Activated naive CD8-positive, alpha-beta T cell treated with anti-CD3 and anti-CD28 coated beads, Interleukin-2, amount 10 ng/mL, durations not matched to agents 7 days and 5 days (primary cell): ENCODE measurements at regions not wholly inside any gene's neighbourhood (a gene's known extent, or its start where the extent isn't known, plus 50 kb on each side); places are given as distances from the start of the nearest gene placed in this dataset.
"Not testable (repeated sequence)": the region's sequence is repeated elsewhere in the genome, so short reads cannot be mapped to it uniquely, and the experiment has no call there.

Source experiments
- ATAC-seq: fragments of 150-1000 bp; cut with Tn5 transposase; one replicate; pipeline ENCODE4 v1.10.0; 2021; ENCODE audit warnings: low read depth, moderate library complexity
- POLR2A ChIA-PET: fragments of 350-600 bp; sonication (Branson Sonifier 250); formaldehyde crosslinking; loops from one replicate; lab custom pipeline; 2021; ENCODE audit warnings: antibody characterized with exemption; lab: Charles Lee
- DNase-seq: peaks from one replicate; pipeline ENCODE4 v3.0.0; 2021
- H3K27ac Mint-ChIP-seq: one replicate; pipeline ENCODE4 v1.8.0; 2022; ENCODE audit warnings: mild to moderate bottlenecking, mixed read lengths
- H3K27me3 Mint-ChIP-seq: one replicate; pipeline ENCODE4 v1.8.0; 2022; ENCODE audit warnings: mild to moderate bottlenecking, moderate library complexity, mixed read lengths
- H3K36me3 Mint-ChIP-seq: one replicate; pipeline ENCODE4 v1.8.0; 2021; ENCODE audit warnings: mild to moderate bottlenecking, mixed read lengths
- H3K4me1 Mint-ChIP-seq: one replicate; pipeline ENCODE4 v1.8.0; 2021; ENCODE audit warnings: mixed read lengths
- H3K4me3 Mint-ChIP-seq: one replicate; pipeline ENCODE4 v1.8.0; 2022; ENCODE audit warnings: mild to moderate bottlenecking, moderate library complexity, mixed read lengths
- H3K9me3 Mint-ChIP-seq: one replicate; pipeline ENCODE4 v1.8.0; 2021; ENCODE audit warnings: mixed read lengths

- H3K9me3 Mint-ChIP-seq, DNase-seq, H3K4me3 Mint-ChIP-seq, H3K27me3 Mint-ChIP-seq, H3K27ac Mint-ChIP-seq, H3K4me1 Mint-ChIP-seq, H3K36me3 Mint-ChIP-seq, POLR2A ChIA-PET: not testable (repeated sequence)
- peak; percentile 81 for ATAC-seq
Measured at GRCh38 chr15:22134941-22135566, 54.7 kb downstream of the OR4M2 start.

- DNase-seq, H3K27ac Mint-ChIP-seq, H3K4me3 Mint-ChIP-seq, H3K36me3 Mint-ChIP-seq, ATAC-seq, H3K27me3 Mint-ChIP-seq, H3K4me1 Mint-ChIP-seq, H3K9me3 Mint-ChIP-seq, POLR2A ChIA-PET: not testable (repeated sequence)
Measured at GRCh38 chr15:22137572-22137971, 57.2 kb downstream of the OR4M2 start.

GRCh38 chr15:22141106-22141505 is 60.8 kb downstream of the OR4M2 start:
- H3K4me3 Mint-ChIP-seq, H3K27ac Mint-ChIP-seq, H3K4me1 Mint-ChIP-seq, DNase-seq, H3K9me3 Mint-ChIP-seq, H3K36me3 Mint-ChIP-seq, POLR2A ChIA-PET, H3K27me3 Mint-ChIP-seq: not testable (repeated sequence)
- ATAC-seq = peak; percentile 42

GRCh38 chr15:22148109-22148508 is 67.8 kb downstream of the OR4M2 start:
- DNase-seq = not testable (repeated sequence)

GRCh38 chr15:22158243-22158642 is 77.9 kb downstream of the OR4M2 start:
- DNase-seq, POLR2A ChIA-PET, ATAC-seq: not testable (repeated sequence)

More at GRCh38 chr15:22148109-22148508, 67.8 kb downstream of the OR4M2 start:
- H3K9me3 Mint-ChIP-seq, H3K27ac Mint-ChIP-seq, H3K27me3 Mint-ChIP-seq, H3K4me3 Mint-ChIP-seq, H3K36me3 Mint-ChIP-seq, H3K4me1 Mint-ChIP-seq, POLR2A ChIA-PET: not testable (repeated sequence)
- ATAC-seq = peak; percentile 100

GRCh38 chr15:22160283-22160682 is 80.0 kb downstream of the OR4M2 start:
- H3K27ac Mint-ChIP-seq, H3K4me1 Mint-ChIP-seq, H3K4me3 Mint-ChIP-seq, H3K36me3 Mint-ChIP-seq, H3K9me3 Mint-ChIP-seq, POLR2A ChIA-PET, DNase-seq, H3K27me3 Mint-ChIP-seq: not testable (repeated sequence)
- ATAC-seq = peak; percentile 59

More at GRCh38 chr15:22158243-22158642, 77.9 kb downstream of the OR4M2 start:
- not testable (repeated sequence) for H3K4me1 Mint-ChIP-seq, H3K27ac Mint-ChIP-seq, H3K27me3 Mint-ChIP-seq, H3K36me3 Mint-ChIP-seq, H3K9me3 Mint-ChIP-seq, H3K4me3 Mint-ChIP-seq

GRCh38 chr15:22160741-22161140 is 80.4 kb downstream of the OR4M2 start:
- H3K27me3 Mint-ChIP-seq, DNase-seq, POLR2A ChIA-PET, H3K36me3 Mint-ChIP-seq, H3K4me3 Mint-ChIP-seq, H3K4me1 Mint-ChIP-seq, H3K27ac Mint-ChIP-seq, H3K9me3 Mint-ChIP-seq: not testable (repeated sequence)
- ATAC-seq = peak; percentile 68

- H3K36me3 Mint-ChIP-seq, H3K27me3 Mint-ChIP-seq, H3K27ac Mint-ChIP-seq, H3K9me3 Mint-ChIP-seq, H3K4me1 Mint-ChIP-seq, DNase-seq, POLR2A ChIA-PET, H3K4me3 Mint-ChIP-seq: not testable (repeated sequence)
- peak; percentile 83 for ATAC-seq
Measured at GRCh38 chr15:22161398-22161797, 81.1 kb downstream of the OR4M2 start.

GRCh38 chr15:22163715-22164114 is 83.4 kb downstream of the OR4M2 start:
- H3K27ac Mint-ChIP-seq, H3K36me3 Mint-ChIP-seq, H3K4me1 Mint-ChIP-seq, H3K9me3 Mint-ChIP-seq, H3K27me3 Mint-ChIP-seq, POLR2A ChIA-PET, H3K4me3 Mint-ChIP-seq, DNase-seq: not testable (repeated sequence)
- peak; percentile 25 for ATAC-seq

GRCh38 chr15:22167521-22167920 is 87.2 kb downstream of the OR4M2 start:
- POLR2A ChIA-PET, DNase-seq, H3K4me1 Mint-ChIP-seq, H3K36me3 Mint-ChIP-seq, H3K4me3 Mint-ChIP-seq, H3K27ac Mint-ChIP-seq, H3K9me3 Mint-ChIP-seq, ATAC-seq, H3K27me3 Mint-ChIP-seq: not testable (repeated sequence)

GRCh38 chr15:22173029-22173998 is 93.0 kb downstream of the OR4M2 start:
- H3K4me3 Mint-ChIP-seq, H3K9me3 Mint-ChIP-seq, H3K27me3 Mint-ChIP-seq, DNase-seq, H3K27ac Mint-ChIP-seq, H3K36me3 Mint-ChIP-seq, H3K4me1 Mint-ChIP-seq, POLR2A ChIA-PET: not testable (repeated sequence)
- ATAC-seq = peak; percentile 83

GRCh38 chr15:22174088-22174487 is 93.8 kb downstream of the OR4M2 start:
- H3K4me1 Mint-ChIP-seq, H3K9me3 Mint-ChIP-seq, H3K4me3 Mint-ChIP-seq, H3K36me3 Mint-ChIP-seq, DNase-seq, H3K27me3 Mint-ChIP-seq, H3K27ac Mint-ChIP-seq, POLR2A ChIA-PET: not testable (repeated sequence)
- peak; percentile 19 for ATAC-seq

GRCh38 chr15:22177965-22178364 is 97.6 kb downstream of the OR4M2 start:
- ATAC-seq = peak; percentile 52
- H3K4me3 Mint-ChIP-seq, H3K4me1 Mint-ChIP-seq, H3K27ac Mint-ChIP-seq, POLR2A ChIA-PET, H3K27me3 Mint-ChIP-seq, H3K9me3 Mint-ChIP-seq, DNase-seq, H3K36me3 Mint-ChIP-seq: not testable (repeated sequence)

- POLR2A ChIA-PET, H3K4me3 Mint-ChIP-seq, DNase-seq, H3K27me3 Mint-ChIP-seq, H3K4me1 Mint-ChIP-seq, H3K9me3 Mint-ChIP-seq, H3K27ac Mint-ChIP-seq, H3K36me3 Mint-ChIP-seq: not testable (repeated sequence)
- peak; percentile 84 for ATAC-seq
Measured at GRCh38 chr15:22178438-22178837, 98.1 kb downstream of the OR4M2 start.
